Small intestine (tissue), 7 donors: ENCODE measurements at regions not wholly inside any gene's neighbourhood (a gene's known extent, or its start where the extent isn't known, plus 50 kb on each side); places are given as distances from the start of the nearest gene placed in this dataset.
"Not testable (repeated sequence)": the region's sequence is repeated elsewhere in the genome, so short reads cannot be mapped to it uniquely, and the experiment has no call there.

Source experiments
- DNase-seq, 2 donors: peaks; one replicate each; pipeline versions ENCODE4 v3.0.0 to v3.0.0-alpha.2; 2013
- FAIRE-seq: peaks from 2 replicates; lab custom pipeline; 2012; peaks lifted over from hg19 to GRCh38; lab: Jason Lieb, UNC
- H3K27ac ChIP-seq, 3 donors: one replicate each; pipeline ENCODE4 v1.5.1; 2013; ENCODE audit warnings: low read length in 2 of 3, mild to moderate bottlenecking in 2 of 3, control low read depth in 1 of 3, inconsistent platforms in 1 of 3, low read depth in 1 of 3, moderate library complexity in 1 of 3
- H3K27me3 ChIP-seq, 3 donors: one replicate each; pipeline ENCODE4 v1.6.1; 2013; ENCODE audit warnings: low read length in 3 of 3, inconsistent platforms in 1 of 3; ENCODE audit not compliant: control insufficient read depth in 3 of 3, insufficient read depth in 3 of 3
- H3K36me3 ChIP-seq, 3 donors: one replicate each; pipeline ENCODE4 v1.6.1; 2013; ENCODE audit warnings: low read length in 3 of 3, inconsistent platforms in 1 of 3, low read depth in 1 of 3, mild to moderate bottlenecking in 1 of 3, moderate library complexity in 1 of 3; ENCODE audit not compliant: control insufficient read depth in 3 of 3, insufficient read depth in 2 of 3
- H3K4me1 ChIP-seq, 3 donors: one replicate each; pipeline ENCODE4 v1.6.1; 2013; ENCODE audit warnings: low read length in 2 of 3, inconsistent platforms in 1 of 3, low read depth in 1 of 3, mild to moderate bottlenecking in 1 of 3, moderate library complexity in 1 of 3; ENCODE audit not compliant: control insufficient read depth in 3 of 3, insufficient read depth in 2 of 3
- H3K4me3 ChIP-seq, 3 donors: one replicate each; pipeline ENCODE4 v1.5.1; 2013; ENCODE audit warnings: low read length in 3 of 3, control low read depth in 1 of 3, inconsistent platforms in 1 of 3, low read depth in 1 of 3, mild to moderate bottlenecking in 1 of 3, moderate library complexity in 1 of 3
- H3K9me3 ChIP-seq, 2 donors: one replicate each; pipeline ENCODE4 v1.6.1; 2013; ENCODE audit warnings: low read depth in 1 of 2, low read length in 1 of 2; ENCODE audit not compliant: control insufficient read depth in 2 of 2, insufficient read depth in 1 of 2
- WGBS, 3 donors: extraction: QIAGEN DNeasy Blood & Tissue Kit; methylation state at CpG; one replicate each; pipeline ENCODE4 v1.1.7; 2013; 5-methylcytosine and 5-hydroxymethylcytosine counted together
- donor health status: healthy with polysubstance abuse.
- donor health status: control.
- donor health status: control.
- donor health status: Bipolar disorder and iron deficiency.
- donor health status: healthy.

DNA sequence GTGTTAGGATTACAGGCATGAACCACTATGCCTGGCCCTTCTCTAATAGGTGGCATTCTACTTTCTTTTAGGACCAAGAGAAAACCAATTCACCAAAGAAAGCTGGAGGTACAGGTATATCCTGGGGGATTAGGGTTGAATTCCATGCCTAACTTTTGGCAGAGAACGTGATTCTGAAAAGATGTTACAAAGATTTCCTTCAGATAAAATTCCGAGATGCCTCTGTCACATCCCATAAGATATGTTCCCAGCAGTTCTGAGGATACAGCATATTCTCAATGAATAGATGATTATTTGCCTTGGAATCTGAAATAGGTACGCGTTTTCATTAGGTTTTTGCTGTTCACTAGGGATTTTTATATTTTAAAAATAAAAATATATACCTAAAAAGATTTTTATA lies 111.9 kb upstream of the KRAS start:
- FAIRE-seq: no peak
- 89 to 95% (median 92%) methylated on average over 4 of the region's 4 CpGs for WGBS, 3 donors
- DNase-seq: no peak

DNA sequence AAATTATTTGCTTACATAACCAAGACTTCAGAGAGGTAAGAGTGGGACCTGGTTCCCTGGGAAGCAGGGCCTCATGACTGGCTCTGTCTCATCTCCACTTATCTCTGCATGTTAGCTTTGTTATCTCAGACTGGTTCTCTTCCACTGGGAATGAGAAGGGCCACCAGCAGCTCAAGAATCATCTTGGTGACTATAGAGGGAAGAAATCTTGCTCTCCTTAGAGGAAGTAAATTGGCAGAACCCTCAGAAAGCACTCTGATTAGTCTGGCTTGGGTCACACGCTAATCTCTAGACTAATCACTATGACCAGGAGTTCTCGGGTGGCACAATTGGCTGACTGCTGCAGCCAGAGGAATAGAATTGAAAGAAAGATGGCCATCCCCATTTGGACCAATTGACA lies 110.8 kb upstream of the KRAS start:
- Histone ChIP-seq H3K36me3 (no peaks in the 10 kb centered on the region), H3K4me1 (no peaks in the 10 kb centered on the region), H3K27me3 (no peaks in the 10 kb centered on the region), H3K4me3 (no peak overlapping the region), H3K9me3 (no peaks in the 10 kb centered on the region), H3K27ac (no peak overlapping the region)
- DNase-seq (no peak), FAIRE-seq (no peak)
- 83 to 93% (median 92%) methylated on average over 2 of the region's 2 CpGs for WGBS, 3 donors

More for the DNA sequence above, 111.9 kb upstream of the KRAS start:
- H3K4me1 ChIP-seq: no peaks in the 10 kb centered on the region
- no peaks in the 10 kb centered on the region for H3K9me3 ChIP-seq
- H3K27ac ChIP-seq: no peak overlapping the region
- H3K36me3 ChIP-seq: no peaks in the 10 kb centered on the region
- H3K4me3 ChIP-seq: no peak overlapping the region
- no peaks in the 10 kb centered on the region for H3K27me3 ChIP-seq

DNA sequence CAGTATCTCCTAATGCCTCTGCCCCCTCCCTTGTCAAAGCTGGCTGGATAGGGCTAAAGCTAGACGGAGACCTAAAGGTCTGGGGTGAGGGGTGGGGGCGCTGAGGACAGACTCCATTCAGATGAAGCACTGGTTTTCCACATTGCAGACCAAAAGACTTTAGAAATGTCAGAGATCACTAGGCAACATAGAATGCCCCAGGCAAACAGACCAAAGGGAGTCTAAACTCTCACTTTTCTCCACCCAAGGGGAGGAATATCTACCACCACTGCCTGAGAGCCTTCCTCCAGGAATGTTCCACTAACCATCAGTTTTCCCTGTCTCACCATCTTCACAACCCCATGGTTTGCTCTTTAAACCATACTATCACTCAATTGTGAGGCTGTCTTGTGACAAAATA lies 106.9 kb upstream of the KRAS start:
- H3K27me3 ChIP-seq: no peaks in the 10 kb centered on the region
- DNase-seq (no peak), FAIRE-seq (no peak)
- H3K4me3 ChIP-seq: no peak overlapping the region
- no peaks in the 10 kb centered on the region for H3K9me3 ChIP-seq
- WGBS, 3 donors: 72 to 81% (median 80%) methylated on average over 2 of the region's 2 CpGs
- no peaks in the 10 kb centered on the region for H3K36me3 ChIP-seq
- no peaks in the 10 kb centered on the region for H3K4me1 ChIP-seq
- no peak overlapping the region for H3K27ac ChIP-seq

DNA sequence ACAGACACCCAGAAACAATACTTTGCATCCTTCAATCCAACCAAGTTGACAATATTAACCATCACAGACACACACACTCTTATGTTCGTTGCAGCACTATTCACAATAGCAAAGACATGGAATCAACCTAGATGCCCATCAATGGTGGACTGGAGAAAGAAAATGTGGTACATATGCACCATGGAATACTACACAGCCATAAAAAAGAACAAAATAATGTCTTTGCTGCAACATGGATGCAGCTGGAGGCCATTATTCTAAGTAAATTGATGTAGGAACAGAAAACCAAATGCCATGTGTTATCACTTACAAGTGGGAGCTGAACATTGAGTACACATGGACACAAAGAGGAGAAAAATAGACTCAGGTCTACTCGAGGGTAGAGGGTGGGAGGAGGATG lies 102.2 kb upstream of the KRAS start:
- H3K4me3 ChIP-seq, H3K36me3 ChIP-seq, H3K9me3 ChIP-seq, H3K4me1 ChIP-seq, H3K27ac ChIP-seq, H3K27me3 ChIP-seq, DNase-seq, FAIRE-seq: not testable (repeated sequence)
- 84 to 100% (median 87%) methylated on average over 2 of the region's 2 CpGs for WGBS, 3 donors

DNA sequence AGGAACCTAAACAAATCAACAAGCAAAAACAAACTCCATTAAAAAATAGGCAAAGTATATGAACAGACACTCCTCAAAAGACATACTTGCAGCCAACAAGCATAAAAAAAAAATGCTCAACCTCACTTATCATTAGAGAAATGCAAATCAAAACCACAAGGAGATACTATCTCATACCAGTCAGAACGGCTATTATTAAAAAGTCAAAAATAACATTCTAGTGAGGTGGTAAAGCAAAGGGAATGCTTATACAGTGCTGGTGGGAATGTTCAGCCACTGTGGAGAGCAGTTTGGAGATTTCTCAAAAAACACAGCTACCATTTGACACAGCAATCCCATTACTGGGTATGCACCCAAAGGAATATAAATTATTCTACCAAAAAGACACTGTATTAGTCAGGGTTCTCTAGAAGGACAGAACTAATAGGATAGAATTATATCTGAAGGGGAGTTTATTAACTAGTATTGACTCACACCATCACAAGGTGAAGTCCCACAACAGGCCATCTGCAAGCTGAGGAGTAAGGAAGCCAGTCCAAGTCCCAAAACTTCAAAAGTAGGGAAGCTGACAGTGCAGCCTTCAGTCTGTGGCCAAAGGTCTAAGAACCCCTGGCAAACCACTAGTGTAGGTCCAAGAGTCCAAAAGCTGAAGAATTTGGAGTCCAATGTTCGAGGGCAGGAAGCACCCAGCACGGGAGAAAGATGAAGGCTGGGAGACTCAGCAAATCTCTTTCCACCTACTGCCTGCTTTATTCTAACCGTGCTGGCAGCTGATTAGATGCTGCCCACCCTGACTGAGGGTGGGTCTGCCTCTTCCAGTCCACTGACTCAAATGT lies 101.6 kb upstream of the KRAS start:
- Histone ChIP-seq H3K4me3 (no peak overlapping the region), H3K27ac (no peak overlapping the region), H3K27me3 (no peaks in the 10 kb centered on the region), H3K9me3 (no peaks in the 10 kb centered on the region), H3K36me3 (no peaks in the 10 kb centered on the region), H3K4me1 (no peaks in the 10 kb centered on the region)
- WGBS, 3 donors: 45 to 75% (median 48%) methylated on average over 4 of the region's 4 CpGs
- no peak for DNase-seq
- no peak for FAIRE-seq

DNA sequence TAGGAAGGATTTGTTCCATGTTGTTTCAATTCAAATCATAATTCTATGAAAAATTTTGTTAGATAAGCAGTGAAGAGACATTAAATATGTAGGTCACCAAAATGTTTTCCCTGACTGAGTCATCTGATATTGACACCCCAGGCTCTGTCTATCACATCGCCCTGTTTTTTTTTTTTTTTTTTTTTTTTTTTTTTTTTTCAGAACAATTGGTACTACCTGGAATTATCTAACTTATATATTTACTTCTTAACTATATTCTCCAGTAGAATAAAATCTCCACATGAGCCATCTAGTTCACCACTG lies 97.8 kb upstream of the KRAS start:
- Histone ChIP-seq H3K27me3 (no peaks in the 10 kb centered on the region), H3K27ac (no peak overlapping the region), H3K4me1 (no peaks in the 10 kb centered on the region), H3K9me3 (no peaks in the 10 kb centered on the region), H3K36me3 (no peaks in the 10 kb centered on the region), H3K4me3 (no peak overlapping the region)
- no peak for FAIRE-seq
- WGBS, 3 donors: 83 to 91% (median 83%) methylated on average over 1 of the region's 1 CpG
- DNase-seq: no peak

DNA sequence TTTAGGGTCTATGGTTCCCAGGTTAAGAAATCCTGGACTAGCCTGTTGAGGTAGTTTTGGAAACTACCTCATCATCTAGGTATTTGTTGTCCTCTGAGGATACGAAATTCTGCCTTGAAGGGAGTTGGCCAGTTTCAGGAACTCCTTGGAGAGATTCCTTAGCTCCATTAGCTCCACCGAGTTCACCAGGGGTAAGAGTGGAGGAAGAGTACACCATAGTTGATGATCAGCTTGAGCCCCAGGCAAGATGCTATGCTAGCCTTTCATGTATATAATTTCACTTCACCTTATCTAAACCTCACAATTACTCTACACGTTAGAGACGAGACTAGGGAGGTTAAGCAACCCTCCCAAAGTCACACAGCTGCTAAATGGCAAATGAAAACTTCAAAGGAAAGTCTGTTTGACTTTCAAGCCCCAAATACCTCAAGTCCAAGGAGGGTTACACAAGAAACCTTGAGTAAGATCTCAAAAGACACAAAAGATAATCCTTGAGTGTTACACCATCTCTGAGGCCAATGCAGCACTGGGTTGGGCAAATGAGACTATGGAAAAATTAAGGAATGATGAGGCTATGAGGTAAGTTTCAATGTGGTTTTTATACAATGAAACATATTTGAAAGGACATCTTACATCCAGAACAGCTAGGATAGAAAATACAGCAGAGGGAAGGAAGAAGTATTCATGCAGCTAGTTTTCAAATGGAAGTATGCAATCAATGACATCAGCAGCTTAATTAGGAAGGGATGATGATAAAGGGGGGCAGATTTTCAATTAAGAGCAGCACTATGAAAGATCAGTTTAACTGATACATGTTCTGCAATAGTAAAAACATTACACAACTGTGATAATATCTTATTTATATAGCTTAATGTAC lies 97.2 kb upstream of the KRAS start:
- no peaks in the 10 kb centered on the region for H3K4me1 ChIP-seq
- H3K4me3 ChIP-seq: no peak overlapping the region
- no peaks in the 10 kb centered on the region for H3K36me3 ChIP-seq
- WGBS, 3 donors: 14 to 35% (median 21%) methylated on average over 4 of the region's 4 CpGs
- DNase-seq: no peak
- H3K27ac ChIP-seq: no peak overlapping the region
- FAIRE-seq: no peak
- no peaks in the 10 kb centered on the region for H3K27me3 ChIP-seq
- no peaks in the 10 kb centered on the region for H3K9me3 ChIP-seq

DNA sequence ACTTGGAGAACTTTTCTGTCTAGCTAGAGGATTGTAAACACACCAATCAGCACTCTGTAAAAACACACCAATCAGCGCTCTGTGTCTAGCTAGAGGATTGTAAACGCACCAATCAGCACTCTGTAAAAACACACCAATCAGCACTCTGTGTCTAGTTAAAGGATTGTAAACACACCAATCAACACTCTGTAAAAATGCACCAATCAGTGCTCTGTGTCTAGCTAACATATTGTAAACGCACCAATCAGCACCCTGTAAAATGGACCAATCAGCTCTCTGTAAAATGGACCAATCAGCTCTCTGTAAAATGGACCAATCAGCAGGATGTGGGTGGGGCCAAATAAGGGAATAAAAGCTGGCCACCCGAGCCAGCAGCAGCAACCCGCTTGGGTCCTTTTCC lies 91.1 kb upstream of the KRAS start:
- FAIRE-seq, DNase-seq, H3K4me1 ChIP-seq, H3K27me3 ChIP-seq, H3K9me3 ChIP-seq, H3K4me3 ChIP-seq, H3K27ac ChIP-seq, H3K36me3 ChIP-seq: not testable (repeated sequence)
- WGBS, 3 donors: 81 to 86% (median 85%) methylated on average over 5 of the region's 5 CpGs
